Keratinocyte (primary cell): ENCODE measurements at regions not wholly inside any gene's neighbourhood (a gene's known extent, or its start where the extent isn't known, plus 50 kb on each side); places are given as distances from the start of the nearest gene placed in this dataset.

Source experiments
- CTCF ChIP-seq, 3 experiments: IDR thresholded peaks in 1 of 3; conservative IDR thresholded peaks in 1 of 3; optimal IDR thresholded peaks in 1 of 3; 2 replicates in 2 of 3; 3 replicates in 1 of 3; pipeline versions ENCODE3 to v1.5.1; 2011; ENCODE audit warnings: low read length in 3 of 3, mild to moderate bottlenecking in 3 of 3, moderate library complexity in 2 of 3, control low read depth in 1 of 3, inconsistent platforms in 1 of 3; ENCODE audit not compliant: insufficient read depth in 2 of 3; ENCODE audit errors: extremely low read depth in 1 of 3
- EZH2 ChIP-seq: IDR thresholded peaks from one replicate; pipeline ENCODE4 v1.6.1; 2012; ENCODE audit warnings: inconsistent platforms, mild to moderate bottlenecking, low read length, moderate library complexity

- TF ChIP-seq CTCF (optimal IDR thresholded peaks at IDR 0.05 in 1 of 3, IDR thresholded peaks at IDR 0.05 in 1 of 3, conservative IDR thresholded peaks at IDR 0.05 in 1 of 3; ENCODE audit: extremely low read depth in 1 of 3, insufficient read depth in 2 of 3, low read length in 3 of 3) (no peak), EZH2 (no peak)
Measured at GRCh38 chr14:36227802-36228201, 51.3 kb upstream of the PTCSC3 start.
